Coronary artery (tissue), 2 donors: ENCODE measurements at regions not wholly inside any gene's neighbourhood (a gene's known extent, or its start where the extent isn't known, plus 50 kb on each side); places are given as distances from the start of the nearest gene placed in this dataset.
"Not testable (repeated sequence)": the region's sequence is repeated elsewhere in the genome, so short reads cannot be mapped to it uniquely, and the experiment has no call there.

Experiments used
- DNase-seq: peaks from one replicate; pipeline ENCODE4 v3.0.0-alpha.2; 2017; ENCODE audit warnings: low spot score
- H3K27ac ChIP-seq, 2 donors: fragments of 200-600 bp; sonication (generic); one replicate each; pipeline ENCODE4 v1.5.1; 2016 to 2019
- H3K4me3 ChIP-seq: fragments of 200-600 bp; sonication (generic); 2 replicates; pipeline ENCODE4 v1.5.1; 2016; ENCODE audit warnings: mild to moderate bottlenecking, moderate library complexity
- CTCF ChIP-seq: fragments of 200-600 bp; sonication (generic); IDR thresholded peaks from one replicate; pipeline ENCODE4 v1.5.1; 2019; ENCODE audit warnings: antibody characterized with exemption

GRCh38 chr10:28367413-28367812, 64.5 kb upstream of the MPP7 start:
- TF ChIP-seq CTCF, result no peak
- no peak for DNase-seq
- no peak overlapping the region for H3K27ac ChIP-seq
- H3K4me3 ChIP-seq, result no peak overlapping the region

DNA sequence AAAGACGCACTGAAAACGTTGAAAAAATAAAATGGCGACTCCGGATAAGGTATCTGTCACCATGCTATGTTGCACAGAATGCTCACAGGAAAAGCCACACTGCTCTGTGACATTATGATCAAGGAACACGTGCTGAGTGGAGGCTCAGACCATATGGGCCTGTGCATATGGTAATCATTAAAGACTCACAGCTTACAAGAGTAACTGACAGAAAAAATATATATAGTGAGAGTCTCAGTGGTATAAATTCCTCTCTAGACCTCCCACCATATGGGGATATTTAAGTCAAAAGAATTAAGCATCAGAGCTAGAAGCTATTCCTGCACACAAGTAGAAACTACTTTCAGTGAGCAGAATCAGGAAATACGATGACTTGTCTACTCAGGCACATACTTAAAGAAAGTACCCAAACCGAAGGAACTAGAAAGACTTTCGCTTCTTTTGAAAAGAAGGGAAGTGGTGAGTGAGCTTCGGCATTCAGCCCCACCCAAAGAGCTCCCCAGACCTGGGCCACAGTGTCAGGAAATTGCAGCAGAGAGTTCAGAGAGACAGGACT, 65.1 kb upstream of the MPP7 start:
- TF ChIP-seq CTCF, result no peak
- DNase-seq, result no peak
- Histone ChIP-seq H3K27ac (no peak overlapping the region), H3K4me3 (no peak overlapping the region)

DNA sequence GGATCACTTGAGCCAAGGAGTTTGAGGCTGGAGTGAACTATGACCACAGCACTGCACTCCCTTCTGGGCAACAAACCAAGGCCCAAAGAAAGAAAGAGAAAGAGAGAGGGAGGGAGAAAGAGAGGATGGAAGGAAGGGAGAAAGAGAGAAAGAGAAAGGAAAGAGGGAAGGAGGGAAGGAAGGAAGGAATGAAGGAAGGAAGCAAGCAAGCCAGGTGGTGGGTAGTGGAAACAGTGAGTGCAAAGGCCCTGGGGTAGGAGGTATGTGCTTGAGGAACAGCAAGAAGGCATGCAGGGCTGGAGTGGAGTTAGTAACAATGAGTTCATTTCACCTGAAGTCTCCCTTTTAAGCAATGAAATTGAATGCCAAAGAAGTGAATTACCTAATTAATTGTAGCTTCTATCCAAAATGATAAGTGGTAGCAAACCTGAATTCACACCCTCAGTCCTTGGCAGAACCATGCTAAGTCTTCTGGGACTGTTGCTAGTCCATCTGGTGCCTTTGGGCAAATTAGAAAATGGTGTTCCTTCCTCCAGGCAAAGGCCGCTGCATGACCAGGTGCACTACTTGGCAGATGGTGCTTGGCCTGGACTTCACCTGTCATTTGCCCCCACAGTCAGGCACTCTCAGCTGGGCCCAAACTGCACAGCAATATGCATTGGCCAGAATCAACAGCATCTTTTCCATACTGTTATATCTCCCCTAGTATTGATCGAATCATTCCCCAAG, 67.4 kb upstream of the MPP7 start:
- Histone ChIP-seq H3K27ac (no peak overlapping the region), H3K4me3 (no peak overlapping the region)
- no peak for DNase-seq
- no peak for TF ChIP-seq CTCF

DNA sequence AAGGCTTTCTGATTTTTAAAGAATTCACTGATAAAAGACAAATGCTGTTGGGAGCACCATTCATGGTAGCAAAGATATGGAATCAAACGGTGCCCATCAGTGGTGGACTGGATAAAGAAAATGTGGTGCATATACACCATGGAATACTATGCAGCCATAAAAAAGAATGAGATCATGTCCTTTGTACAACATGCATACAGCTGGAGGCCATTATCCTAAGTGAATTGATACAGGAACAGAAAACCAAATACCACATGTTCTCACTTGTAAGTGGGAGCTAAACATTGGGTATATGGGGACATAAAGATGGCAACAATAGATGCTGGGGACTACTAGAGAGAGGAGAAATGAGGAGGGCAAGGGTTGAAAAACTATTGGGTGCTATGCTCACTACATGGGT, 68.8 kb upstream of the MPP7 start:
- DNase-seq, H3K4me3 ChIP-seq, H3K27ac ChIP-seq: not testable (repeated sequence)

- DNase-seq, result no peak
- Histone ChIP-seq H3K4me3 (no peak overlapping the region), H3K27ac (no peak overlapping the region)
- TF ChIP-seq CTCF, result no peak
Measured at GRCh38 chr10:28374036-28374435, 71.2 kb upstream of the MPP7 start.

- Histone ChIP-seq H3K27ac (peak overlapping the region in 1 of 2 donors; percentile 69), H3K4me3 (no peak overlapping the region)
- DNase-seq, result no peak
- TF ChIP-seq CTCF, result no peak
Measured at GRCh38 chr10:28375399-28376354, 72.8 kb upstream of the MPP7 start.

GRCh38 chr10:28378986-28379585, 76.2 kb upstream of the MPP7 start:
- no peak for DNase-seq
- TF ChIP-seq CTCF, result no peak
- Histone ChIP-seq H3K27ac (peak overlapping the region in 1 of 2 donors; percentile 37), H3K4me3 (no peak overlapping the region)
